HG02870 (cell line): ENCODE measurements at regions not wholly inside any gene's neighbourhood (a gene's known extent, or its start where the extent isn't known, plus 50 kb on each side); places are given as distances from the start of the nearest gene placed in this dataset.
"Not testable (repeated sequence)": the region's sequence is repeated elsewhere in the genome, so short reads cannot be mapped to it uniquely, and the experiment has no call there.

ENCODE experiments used
- ATAC-seq: cut with Tn5 transposase; IDR thresholded peaks from one replicate; pipeline ENCODE4 v1.9.1; 2021; ENCODE audit warnings: mild to moderate bottlenecking, moderate library complexity; ENCODE audit not compliant: unreplicated experiment

- ATAC-seq, result no peak
Measured at GRCh38 chr6:169918239-169918953, 167.0 kb downstream of the ERMARD start.

- ATAC-seq, result no peak
Measured at GRCh38 chr6:169917153-169917552, 165.7 kb downstream of the ERMARD start.

GRCh38 chr6:169915769-169916550 lies 164.5 kb downstream of the ERMARD start:
- no peak for ATAC-seq

GRCh38 chr6:169913745-169914144 lies 162.3 kb downstream of the ERMARD start:
- ATAC-seq, result not testable (repeated sequence)

- no peak for ATAC-seq
Measured at GRCh38 chr6:169913096-169913638, 161.7 kb downstream of the ERMARD start.

- ATAC-seq, result no peak
Measured at GRCh38 chr6:169912266-169913095, 161.1 kb downstream of the ERMARD start.

- no peak for ATAC-seq
Measured at GRCh38 chr6:169911264-169912263, 160.1 kb downstream of the ERMARD start.

GRCh38 chr6:169909113-169909512 lies 157.7 kb downstream of the ERMARD start:
- ATAC-seq, result no peak

GRCh38 chr6:169908403-169908933 lies 157.0 kb downstream of the ERMARD start:
- ATAC-seq, result no peak

- ATAC-seq, result no peak
Measured at GRCh38 chr6:169907419-169908115, 156.1 kb downstream of the ERMARD start.

GRCh38 chr6:169906688-169907418 lies 155.4 kb downstream of the ERMARD start:
- no peak for ATAC-seq

GRCh38 chr6:169906004-169906687 lies 154.7 kb downstream of the ERMARD start:
- no peak for ATAC-seq

GRCh38 chr6:169905041-169905807 lies 153.8 kb downstream of the ERMARD start:
- ATAC-seq, result no peak

GRCh38 chr6:169904051-169904922 lies 152.9 kb downstream of the ERMARD start:
- no peak for ATAC-seq

GRCh38 chr6:169903122-169903521 lies 151.7 kb downstream of the ERMARD start:
- ATAC-seq, result no peak

- no peak for ATAC-seq
Measured at GRCh38 chr6:169902604-169903003, 151.2 kb downstream of the ERMARD start.
